HL-60 (cell line): ENCODE measurements at regions not wholly inside any gene's neighbourhood (a gene's known extent, or its start where the extent isn't known, plus 50 kb on each side); places are given as distances from the start of the nearest gene placed in this dataset.

Source experiments
- DNase-seq, 2 experiments: peaks; one replicate each; pipeline ENCODE4 v3.0.0-alpha.2; 2010 to 2020; ENCODE audit warnings: low read depth in 1 of 2, low spot score in 1 of 2
- H3K27ac ChIP-seq: fragments of 250-450 bp; sonication (Bioruptor Pico); replicated peaks from 2 replicates; pipeline ENCODE4 v1.5.1; 2020; ENCODE audit warnings: mild to moderate bottlenecking, moderate library complexity
- H3K27me3 ChIP-seq: fragments of 250-450 bp; sonication (Bioruptor Pico); 2 replicates; pipeline ENCODE4 v1.5.1; 2021; ENCODE audit warnings: mild to moderate bottlenecking, moderate library complexity; ENCODE audit not compliant: insufficient read depth, poor library complexity, severe bottlenecking
- H3K4me3 ChIP-seq: replicated peaks from 2 replicates; pipeline ENCODE4 v1.5.1; 2011; ENCODE audit warnings: mild to moderate bottlenecking, control low read depth, low read length; ENCODE audit not compliant: insufficient read depth
- GABPA ChIP-seq: IDR thresholded peaks from 2 replicates; pipeline ENCODE4 v1.6.1; 2012; ENCODE audit warnings: low read depth
- POLR2AphosphoS5 ChIP-seq: IDR thresholded peaks from 2 replicates; pipeline ENCODE4 v1.6.1; 2012; ENCODE audit warnings: low read depth
- SPI1 ChIP-seq: IDR thresholded peaks from 2 replicates; pipeline ENCODE4 v1.6.1; 2012; ENCODE audit warnings: low read depth, mild to moderate bottlenecking, borderline replicate concordance
- TF ChIP-seq, protein P1 (sequence below): IDR thresholded peaks from 2 replicates; pipeline ENCODE4 v1.6.1; 2012; ENCODE audit warnings: low read depth; ENCODE audit not compliant: insufficient replicate concordance
- TF ChIP-seq, protein P2 (sequence below): IDR thresholded peaks from one replicate; pipeline ENCODE4 v1.5.1; 2011; ENCODE audit warnings: low read length, control low read depth, inconsistent platforms; ENCODE audit not compliant: insufficient read depth

DNA sequence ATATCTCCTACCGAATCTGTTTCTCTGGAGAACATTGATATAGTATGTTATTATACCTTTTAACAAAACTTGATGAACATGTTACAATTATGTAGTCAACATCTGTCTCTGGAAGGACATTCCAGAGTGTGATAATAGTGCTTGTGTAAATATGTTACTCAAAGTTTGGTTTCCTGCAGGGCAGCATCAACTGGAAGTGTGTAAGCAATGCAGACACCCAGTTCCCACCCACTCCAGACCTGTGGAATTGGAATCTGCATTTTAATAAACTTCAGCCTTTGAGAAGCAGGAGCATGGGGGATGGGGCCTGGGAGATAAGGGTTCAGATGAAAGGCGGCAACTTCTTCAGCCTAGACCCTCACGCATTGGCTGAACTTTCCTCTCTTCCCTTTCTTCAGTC lies 398.9 kb downstream of the RND3 start:
- no peaks in the 10 kb centered on the region for H3K27me3 ChIP-seq
- TF ChIP-seq SPI1 (no peak), GABPA (no peak), POLR2AphosphoS5 (no peak)
- TF ChIP-seq, protein P1, sequence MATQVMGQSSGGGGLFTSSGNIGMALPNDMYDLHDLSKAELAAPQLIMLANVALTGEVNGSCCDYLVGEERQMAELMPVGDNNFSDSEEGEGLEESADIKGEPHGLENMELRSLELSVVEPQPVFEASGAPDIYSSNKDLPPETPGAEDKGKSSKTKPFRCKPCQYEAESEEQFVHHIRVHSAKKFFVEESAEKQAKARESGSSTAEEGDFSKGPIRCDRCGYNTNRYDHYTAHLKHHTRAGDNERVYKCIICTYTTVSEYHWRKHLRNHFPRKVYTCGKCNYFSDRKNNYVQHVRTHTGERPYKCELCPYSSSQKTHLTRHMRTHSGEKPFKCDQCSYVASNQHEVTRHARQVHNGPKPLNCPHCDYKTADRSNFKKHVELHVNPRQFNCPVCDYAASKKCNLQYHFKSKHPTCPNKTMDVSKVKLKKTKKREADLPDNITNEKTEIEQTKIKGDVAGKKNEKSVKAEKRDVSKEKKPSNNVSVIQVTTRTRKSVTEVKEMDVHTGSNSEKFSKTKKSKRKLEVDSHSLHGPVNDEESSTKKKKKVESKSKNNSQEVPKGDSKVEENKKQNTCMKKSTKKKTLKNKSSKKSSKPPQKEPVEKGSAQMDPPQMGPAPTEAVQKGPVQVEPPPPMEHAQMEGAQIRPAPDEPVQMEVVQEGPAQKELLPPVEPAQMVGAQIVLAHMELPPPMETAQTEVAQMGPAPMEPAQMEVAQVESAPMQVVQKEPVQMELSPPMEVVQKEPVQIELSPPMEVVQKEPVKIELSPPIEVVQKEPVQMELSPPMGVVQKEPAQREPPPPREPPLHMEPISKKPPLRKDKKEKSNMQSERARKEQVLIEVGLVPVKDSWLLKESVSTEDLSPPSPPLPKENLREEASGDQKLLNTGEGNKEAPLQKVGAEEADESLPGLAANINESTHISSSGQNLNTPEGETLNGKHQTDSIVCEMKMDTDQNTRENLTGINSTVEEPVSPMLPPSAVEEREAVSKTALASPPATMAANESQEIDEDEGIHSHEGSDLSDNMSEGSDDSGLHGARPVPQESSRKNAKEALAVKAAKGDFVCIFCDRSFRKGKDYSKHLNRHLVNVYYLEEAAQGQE = no peak
- TF ChIP-seq, protein P2, sequence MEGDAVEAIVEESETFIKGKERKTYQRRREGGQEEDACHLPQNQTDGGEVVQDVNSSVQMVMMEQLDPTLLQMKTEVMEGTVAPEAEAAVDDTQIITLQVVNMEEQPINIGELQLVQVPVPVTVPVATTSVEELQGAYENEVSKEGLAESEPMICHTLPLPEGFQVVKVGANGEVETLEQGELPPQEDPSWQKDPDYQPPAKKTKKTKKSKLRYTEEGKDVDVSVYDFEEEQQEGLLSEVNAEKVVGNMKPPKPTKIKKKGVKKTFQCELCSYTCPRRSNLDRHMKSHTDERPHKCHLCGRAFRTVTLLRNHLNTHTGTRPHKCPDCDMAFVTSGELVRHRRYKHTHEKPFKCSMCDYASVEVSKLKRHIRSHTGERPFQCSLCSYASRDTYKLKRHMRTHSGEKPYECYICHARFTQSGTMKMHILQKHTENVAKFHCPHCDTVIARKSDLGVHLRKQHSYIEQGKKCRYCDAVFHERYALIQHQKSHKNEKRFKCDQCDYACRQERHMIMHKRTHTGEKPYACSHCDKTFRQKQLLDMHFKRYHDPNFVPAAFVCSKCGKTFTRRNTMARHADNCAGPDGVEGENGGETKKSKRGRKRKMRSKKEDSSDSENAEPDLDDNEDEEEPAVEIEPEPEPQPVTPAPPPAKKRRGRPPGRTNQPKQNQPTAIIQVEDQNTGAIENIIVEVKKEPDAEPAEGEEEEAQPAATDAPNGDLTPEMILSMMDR = no peak
- no peak overlapping the region for H3K27ac ChIP-seq
- DNase-seq = no peak
- no peak overlapping the region for H3K4me3 ChIP-seq

DNA sequence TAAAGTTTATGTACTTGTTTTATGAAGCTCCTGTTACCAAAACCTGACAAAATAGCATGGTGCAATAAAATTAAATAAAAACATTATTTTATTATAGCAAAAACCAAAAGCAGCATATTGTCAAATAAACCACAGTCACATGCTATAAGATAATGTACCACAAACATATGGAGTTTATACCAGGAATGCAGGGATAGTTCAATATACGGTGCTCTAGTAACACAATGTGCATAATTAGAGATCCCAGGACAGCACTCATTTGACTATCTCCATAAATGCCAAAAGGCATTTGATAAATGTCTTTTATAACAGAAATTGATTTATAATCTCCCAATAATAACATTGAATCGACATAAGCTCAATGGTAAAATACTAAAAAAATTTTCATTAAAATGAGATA lies 402.0 kb downstream of the RND3 start:
- H3K27me3 ChIP-seq = no peaks in the 10 kb centered on the region
- H3K4me3 ChIP-seq = no peak overlapping the region
- TF ChIP-seq GABPA = no peak
- TF ChIP-seq, protein P1 = no peak
- TF ChIP-seq, protein P2 = no peak
- no peak for TF ChIP-seq SPI1
- no peak for TF ChIP-seq POLR2AphosphoS5
- no peak overlapping the region for H3K27ac ChIP-seq
- no peak for DNase-seq

DNA sequence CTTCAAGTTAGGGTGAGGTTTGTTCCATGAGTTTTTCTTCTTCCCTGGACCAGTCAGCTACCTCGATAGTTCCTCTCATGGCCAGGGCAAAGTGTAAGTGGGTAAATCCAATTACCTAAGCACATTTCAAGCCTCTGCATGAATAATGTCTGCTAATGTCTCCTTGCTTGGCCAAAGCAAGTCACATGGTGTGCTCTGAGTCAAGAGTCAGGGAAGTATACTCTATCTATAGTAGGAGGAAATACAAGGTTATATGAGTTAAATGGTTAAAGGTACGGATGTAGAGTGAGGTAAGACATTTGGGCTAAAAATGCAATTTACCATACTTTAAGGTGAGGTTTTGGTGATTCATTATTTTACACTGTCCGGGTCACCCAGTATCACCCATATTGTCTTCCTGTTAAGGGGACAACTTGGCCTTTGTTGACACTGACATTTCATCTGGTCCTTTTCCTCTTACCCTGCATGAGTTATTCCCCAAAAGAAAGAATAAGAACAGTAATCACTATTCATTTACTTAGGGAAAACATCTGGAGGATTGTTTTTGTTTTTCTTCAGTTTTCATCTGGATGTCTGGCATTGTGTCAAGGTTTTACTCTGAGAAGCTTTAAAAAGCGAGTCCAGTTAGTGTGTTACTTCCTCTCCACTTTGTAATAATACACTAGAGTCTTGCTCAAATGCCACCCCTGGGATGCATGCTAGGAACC lies 405.5 kb downstream of the RND3 start:
- DNase-seq = no peak
- Histone ChIP-seq H3K4me3 (no peak overlapping the region), H3K27ac (no peak overlapping the region), H3K27me3 (no peaks in the 10 kb centered on the region)
- TF ChIP-seq, protein P2 = no peak
- no peak for TF ChIP-seq POLR2AphosphoS5
- no peak for TF ChIP-seq SPI1
- TF ChIP-seq, protein P1 = no peak
- TF ChIP-seq GABPA = no peak
